Tibial nerve (tissue), 4 donors: ENCODE measurements at regions not wholly inside any gene's neighbourhood (a gene's known extent, or its start where the extent isn't known, plus 50 kb on each side); places are given as distances from the start of the nearest gene placed in this dataset.
"Not testable (repeated sequence)": the region's sequence is repeated elsewhere in the genome, so short reads cannot be mapped to it uniquely, and the experiment has no call there.

Source experiments
- DNase-seq, 2 donors: peaks; one replicate each; pipeline ENCODE4 v3.0.0-alpha.2; 2019; ENCODE audit warnings: low spot score in 2 of 2
- H3K27ac ChIP-seq, 4 donors: fragments of 200-600 bp; sonication (generic) in 3 of 4; one replicate each; pipeline ENCODE4 v1.5.1; 2017 to 2019; ENCODE audit warnings: mild to moderate bottlenecking in 1 of 4
- H3K27me3 ChIP-seq, 2 donors: fragments of 200-600 bp; sonication (generic) in 1 of 2; one replicate each; pipeline versions ENCODE4 v1.5.1 to v1.6.0; 2017 to 2019
- H3K36me3 ChIP-seq, 3 donors: fragments of 200-600 bp; sonication (generic); one replicate each; pipeline ENCODE4 v1.5.1; 2018 to 2019
- H3K4me1 ChIP-seq, 4 donors: fragments of 200-600 bp; sonication (generic) in 3 of 4; one replicate each; pipeline ENCODE4 v1.5.1; 2017 to 2019
- H3K4me3 ChIP-seq, 4 donors: fragments of 200-600 bp; sonication (generic) in 3 of 4; one replicate each; pipeline ENCODE4 v1.5.1; 2017 to 2019; ENCODE audit warnings: mild to moderate bottlenecking in 1 of 4, moderate library complexity in 1 of 4
- H3K9me3 ChIP-seq, 4 donors: fragments of 200-600 bp; sonication (generic) in 3 of 4; one replicate each; pipeline ENCODE4 v1.5.1; 2017 to 2019
- CTCF ChIP-seq, 5 experiments: fragments of 200-600 bp in 3 of 5; fragments of 450-650 bp in 2 of 5; sonication (generic) in 3 of 5; IDR thresholded peaks; one replicate each; pipeline ENCODE4 v1.5.1; 2016 to 2019; ENCODE audit warnings: antibody characterized with exemption in 5 of 5, mild to moderate bottlenecking in 3 of 5, moderate library complexity in 2 of 5
- EP300 ChIP-seq, 2 donors: sonication (generic); formaldehyde crosslinking; IDR thresholded peaks; one replicate each; pipeline ENCODE4 v1.6.1; 2017; ENCODE audit warnings: antibody characterized with exemption in 2 of 2, mild to moderate bottlenecking in 1 of 2
- POLR2A ChIP-seq, 2 donors: fragments of 450-650 bp; IDR thresholded peaks; one replicate each; pipeline ENCODE4 v1.6.1; 2017; ENCODE audit warnings: antibody characterized with exemption in 2 of 2, mild to moderate bottlenecking in 2 of 2, moderate library complexity in 2 of 2
- WGBS, 2 donors: methylation state at CpG; one replicate each; pipeline ENCODE4 v1.1.5; 2018; 5-methylcytosine and 5-hydroxymethylcytosine counted together

- Histone ChIP-seq H3K4me1 (peaks cover 0 to 3% (median 0%) of the 10 kb centered on the region in 4 donors), H3K4me3 (no peak overlapping the region), H3K36me3 (no peaks in the 10 kb centered on the region), H3K27me3 (peaks cover 0 to 20% of the 10 kb centered on the region in 2 donors), H3K27ac (no peak overlapping the region), H3K9me3 (no peaks in the 10 kb centered on the region)
- no peak for TF ChIP-seq EP300 (IDR thresholded peaks at IDR 0.05)
- TF ChIP-seq POLR2A (IDR thresholded peaks at IDR 0.05), result no peak
- TF ChIP-seq CTCF (IDR thresholded peaks at IDR 0.05), result no peak
- 76 to 90% methylated on average over 3 of the region's 3 CpGs for WGBS, 2 donors
- DNase-seq, result no peak
Measured at GRCh38 chrX:109890300-109890699, 112.6 kb upstream of the TMEM164 start.

- Histone ChIP-seq H3K27ac (no peak overlapping the region), H3K4me1 (peaks cover 0 to 3% (median 0%) of the 10 kb centered on the region in 4 donors), H3K27me3 (peaks cover 0 to 13% of the 10 kb centered on the region in 2 donors), H3K9me3 (no peaks in the 10 kb centered on the region), H3K4me3 (no peak overlapping the region), H3K36me3 (no peaks in the 10 kb centered on the region)
- peak in 1 of 2 donors; percentile 26 for DNase-seq
- peak; percentile 61 to 96 (median 76) for TF ChIP-seq CTCF (IDR thresholded peaks at IDR 0.05)
- no peak for TF ChIP-seq POLR2A (IDR thresholded peaks at IDR 0.05)
- no peak for TF ChIP-seq EP300 (IDR thresholded peaks at IDR 0.05)
- WGBS, 2 donors, result 19 to 32% methylated on average over 7 of the region's 7 CpGs
Measured at GRCh38 chrX:109890910-109891502, 111.9 kb upstream of the TMEM164 start.

- not testable (repeated sequence) for H3K4me3 ChIP-seq, H3K9me3 ChIP-seq, H3K4me1 ChIP-seq, H3K27me3 ChIP-seq, DNase-seq, H3K36me3 ChIP-seq, H3K27ac ChIP-seq
- WGBS, 2 donors, result 100% methylated on average over 1 of the region's 1 CpG; no CpG with 5 or more reads in 1 of the 2 donors
Measured at GRCh38 chrX:109896024-109896423, 106.9 kb upstream of the TMEM164 start.

- TF ChIP-seq EP300 (IDR thresholded peaks at IDR 0.05) (no peak), POLR2A (IDR thresholded peaks at IDR 0.05) (no peak), CTCF (IDR thresholded peaks at IDR 0.05) (no peak)
- H3K36me3 ChIP-seq, result no peaks in the 10 kb centered on the region
- peaks cover 0 to 7% (median 0%) of the 10 kb centered on the region in 4 donors for H3K9me3 ChIP-seq
- no peaks in the 10 kb centered on the region for H3K27me3 ChIP-seq
- H3K4me1 ChIP-seq, result no peaks in the 10 kb centered on the region
- H3K27ac ChIP-seq, result no peak overlapping the region
- no peak for DNase-seq
- H3K4me3 ChIP-seq, result no peak overlapping the region
- 45 to 58% methylated on average over 4 of the region's 4 CpGs for WGBS, 2 donors
Measured at GRCh38 chrX:109902665-109903064, 100.2 kb upstream of the TMEM164 start.

GRCh38 chrX:109911046-109911445, 91.9 kb upstream of the TMEM164 start:
- Histone ChIP-seq H3K27ac (no peak overlapping the region), H3K4me1 (no peaks in the 10 kb centered on the region), H3K27me3 (no peaks in the 10 kb centered on the region), H3K36me3 (no peaks in the 10 kb centered on the region), H3K4me3 (no peak overlapping the region), H3K9me3 (no peaks in the 10 kb centered on the region)
- 2 to 11% methylated on average over 1 of the region's 1 CpG for WGBS, 2 donors
- no peak for TF ChIP-seq EP300 (IDR thresholded peaks at IDR 0.05)
- peak; percentile 20 to 46 (median 27) for TF ChIP-seq CTCF (IDR thresholded peaks at IDR 0.05)
- DNase-seq, result no peak

- DNase-seq, H3K27me3 ChIP-seq, H3K9me3 ChIP-seq, H3K27ac ChIP-seq, H3K4me3 ChIP-seq, H3K36me3 ChIP-seq, H3K4me1 ChIP-seq: not testable (repeated sequence)
- 87% methylated on average over 2 of the region's 2 CpGs; no CpG with 5 or more reads in 1 of the 2 donors for WGBS, 2 donors
Measured at GRCh38 chrX:109912993-109913392, 89.9 kb upstream of the TMEM164 start.
